ENCODE measurements at regions not wholly inside any gene's neighbourhood (a gene's known extent, or its start where the extent isn't known, plus 50 kb on each side); places are given as distances from the start of the nearest gene placed in this dataset.

DNA sequence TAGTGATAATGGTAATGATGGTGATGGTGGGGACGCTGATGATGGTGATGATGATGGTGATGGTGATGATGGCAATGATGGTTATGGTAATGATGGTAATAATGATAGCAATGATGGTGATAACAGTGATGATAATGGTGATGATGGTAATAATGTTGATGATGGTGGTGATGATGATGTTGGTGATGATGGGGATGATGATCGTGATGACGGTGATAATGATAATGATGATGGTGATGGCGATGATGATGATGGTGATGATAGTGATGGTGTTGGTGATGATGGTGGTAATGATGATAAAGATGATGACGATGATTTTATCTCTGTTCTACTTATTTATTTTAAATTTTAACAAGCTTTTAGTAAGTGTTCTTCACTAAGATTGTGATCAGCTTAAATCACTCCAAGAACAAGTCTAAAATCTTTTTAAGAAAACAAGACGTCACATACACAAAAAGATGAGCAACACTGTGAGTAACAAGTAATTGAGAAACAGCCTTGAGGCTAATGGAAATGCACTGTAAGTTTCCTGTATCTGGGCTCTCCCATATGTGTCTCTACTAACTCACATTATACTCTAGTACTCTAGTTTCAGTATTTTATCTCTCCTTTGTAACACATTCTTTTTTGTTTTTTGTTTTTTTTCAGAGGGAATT is 480.2 kb upstream of the PRKX start:
- H2AFZ ChIP-seq = no peak overlapping the region
- no peaks in the 10 kb centered on the region for H3K4me1 ChIP-seq
- H3K27me3 ChIP-seq (ENCODE audit: control insufficient read depth, insufficient read depth, low read length) = no peaks in the 10 kb centered on the region
- no peaks in the 10 kb centered on the region for H3K36me3 ChIP-seq (ENCODE audit: control insufficient read depth, insufficient read depth, low read length)
- no peak overlapping the region for H3K4me3 ChIP-seq (ENCODE audit: low read depth, low read length)
- no peak overlapping the region for H3K4me2 ChIP-seq (ENCODE audit: low read length)
- no peaks in the 10 kb centered on the region for H3K9me3 ChIP-seq (ENCODE audit: control insufficient read depth, low read length)
- no peaks in the 10 kb centered on the region for H3K79me2 ChIP-seq
- no peak overlapping the region for H3K9ac ChIP-seq
- H3K27ac ChIP-seq = no peak overlapping the region
- TF ChIP-seq, protein P1, sequence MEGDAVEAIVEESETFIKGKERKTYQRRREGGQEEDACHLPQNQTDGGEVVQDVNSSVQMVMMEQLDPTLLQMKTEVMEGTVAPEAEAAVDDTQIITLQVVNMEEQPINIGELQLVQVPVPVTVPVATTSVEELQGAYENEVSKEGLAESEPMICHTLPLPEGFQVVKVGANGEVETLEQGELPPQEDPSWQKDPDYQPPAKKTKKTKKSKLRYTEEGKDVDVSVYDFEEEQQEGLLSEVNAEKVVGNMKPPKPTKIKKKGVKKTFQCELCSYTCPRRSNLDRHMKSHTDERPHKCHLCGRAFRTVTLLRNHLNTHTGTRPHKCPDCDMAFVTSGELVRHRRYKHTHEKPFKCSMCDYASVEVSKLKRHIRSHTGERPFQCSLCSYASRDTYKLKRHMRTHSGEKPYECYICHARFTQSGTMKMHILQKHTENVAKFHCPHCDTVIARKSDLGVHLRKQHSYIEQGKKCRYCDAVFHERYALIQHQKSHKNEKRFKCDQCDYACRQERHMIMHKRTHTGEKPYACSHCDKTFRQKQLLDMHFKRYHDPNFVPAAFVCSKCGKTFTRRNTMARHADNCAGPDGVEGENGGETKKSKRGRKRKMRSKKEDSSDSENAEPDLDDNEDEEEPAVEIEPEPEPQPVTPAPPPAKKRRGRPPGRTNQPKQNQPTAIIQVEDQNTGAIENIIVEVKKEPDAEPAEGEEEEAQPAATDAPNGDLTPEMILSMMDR (IDR thresholded peaks at IDR 0.05) = no peak

GRCh38 chrX:4186331-4186730 is 472.9 kb upstream of the PRKX start:
- no peak overlapping the region for H3K27ac ChIP-seq
- TF ChIP-seq, protein P1 (IDR thresholded peaks at IDR 0.05) = no peak
- H3K36me3 ChIP-seq (ENCODE audit: control insufficient read depth, insufficient read depth, low read length) = no peaks in the 10 kb centered on the region

GRCh38 chrX:4185086-4185485 is 471.6 kb upstream of the PRKX start:
- H3K4me3 ChIP-seq (ENCODE audit: low read depth, low read length) = no peak overlapping the region
- H3K4me2 ChIP-seq (ENCODE audit: low read length) = no peak overlapping the region
- H3K36me3 ChIP-seq (ENCODE audit: control insufficient read depth, insufficient read depth, low read length) = no peaks in the 10 kb centered on the region
- TF ChIP-seq, protein P1 (IDR thresholded peaks at IDR 0.05) = no peak
- H2AFZ ChIP-seq = no peak overlapping the region
- no peaks in the 10 kb centered on the region for H3K27me3 ChIP-seq (ENCODE audit: control insufficient read depth, insufficient read depth, low read length)
- H3K9me3 ChIP-seq (ENCODE audit: control insufficient read depth, low read length) = no peaks in the 10 kb centered on the region
- H3K27ac ChIP-seq = no peak overlapping the region
- H3K79me2 ChIP-seq = no peaks in the 10 kb centered on the region
- no peak overlapping the region for H3K9ac ChIP-seq
- no peaks in the 10 kb centered on the region for H3K4me1 ChIP-seq

More at GRCh38 chrX:4186331-4186730, 472.9 kb upstream of the PRKX start:
- H3K9ac ChIP-seq = no peak overlapping the region
- H3K79me2 ChIP-seq = no peaks in the 10 kb centered on the region
- no peak overlapping the region for H2AFZ ChIP-seq
- H3K27me3 ChIP-seq (ENCODE audit: control insufficient read depth, insufficient read depth, low read length) = no peaks in the 10 kb centered on the region
- no peak overlapping the region for H3K4me3 ChIP-seq (ENCODE audit: low read depth, low read length)
- no peaks in the 10 kb centered on the region for H3K9me3 ChIP-seq (ENCODE audit: control insufficient read depth, low read length)
- H3K4me1 ChIP-seq = no peaks in the 10 kb centered on the region
- no peak overlapping the region for H3K4me2 ChIP-seq (ENCODE audit: low read length)

DNA sequence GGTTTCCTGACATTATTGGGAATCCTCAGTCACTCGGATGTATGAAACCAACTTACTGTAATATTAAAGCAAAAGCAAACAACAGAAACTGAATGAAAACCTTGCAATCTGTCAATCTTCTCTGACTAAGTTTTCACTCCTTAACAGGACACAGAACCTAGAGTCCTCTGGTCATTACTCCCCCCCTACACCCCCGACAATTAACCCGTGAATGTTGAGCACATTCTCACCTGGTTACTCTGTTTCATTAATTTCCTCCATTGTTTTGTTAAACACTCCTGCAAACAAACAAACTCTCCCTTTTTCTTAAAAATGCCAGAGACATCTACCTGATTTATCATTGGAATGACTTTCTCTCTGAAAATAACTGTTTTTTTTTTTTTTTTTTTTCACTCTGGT is 469.0 kb upstream of the PRKX start:
- Histone ChIP-seq H3K27ac (no peak overlapping the region), H2AFZ (no peak overlapping the region), H3K9me3 (ENCODE audit: control insufficient read depth, low read length) (no peaks in the 10 kb centered on the region), H3K36me3 (ENCODE audit: control insufficient read depth, insufficient read depth, low read length) (no peaks in the 10 kb centered on the region), H3K4me2 (ENCODE audit: low read length) (no peak overlapping the region), H3K4me1 (no peaks in the 10 kb centered on the region), H3K4me3 (ENCODE audit: low read depth, low read length) (no peak overlapping the region), H3K27me3 (ENCODE audit: control insufficient read depth, insufficient read depth, low read length) (no peaks in the 10 kb centered on the region), H3K9ac (no peak overlapping the region), H3K79me2 (no peaks in the 10 kb centered on the region)
- TF ChIP-seq, protein P1 (IDR thresholded peaks at IDR 0.05) = no peak

DNA sequence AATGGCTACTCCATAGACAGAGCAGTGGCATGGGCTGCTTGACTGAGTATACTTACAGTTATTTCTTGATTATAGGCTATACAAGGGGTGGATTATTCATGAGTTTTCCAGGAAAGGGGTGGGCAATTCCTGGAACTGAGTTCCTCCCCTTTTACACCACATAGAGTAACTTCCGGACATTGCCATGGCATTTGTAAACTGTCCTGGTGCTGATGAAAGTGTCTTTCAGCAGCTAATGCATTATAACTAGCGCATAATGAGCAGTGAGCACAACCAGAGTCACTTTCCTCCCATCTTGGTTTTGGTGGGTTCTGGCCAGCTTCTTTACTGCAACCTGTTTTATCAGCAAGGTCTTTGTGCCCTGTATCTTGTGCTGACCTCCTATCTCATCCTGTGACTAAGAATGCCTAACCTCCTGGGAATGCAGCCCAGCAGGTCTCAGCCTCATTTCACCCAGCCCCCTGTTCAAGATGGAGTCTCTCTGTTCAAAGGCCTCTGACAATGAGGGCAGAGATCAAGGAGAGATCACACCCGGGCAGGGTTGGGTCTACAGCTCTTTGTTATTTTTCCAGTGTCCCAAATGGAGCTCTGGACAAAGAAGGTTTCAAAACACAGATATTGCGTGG is 468.4 kb upstream of the PRKX start:
- H3K9me3 ChIP-seq (ENCODE audit: control insufficient read depth, low read length) = no peaks in the 10 kb centered on the region
- no peak overlapping the region for H3K4me3 ChIP-seq (ENCODE audit: low read depth, low read length)
- H3K36me3 ChIP-seq (ENCODE audit: control insufficient read depth, insufficient read depth, low read length) = no peaks in the 10 kb centered on the region
- H3K27ac ChIP-seq = no peak overlapping the region
- no peak overlapping the region for H3K9ac ChIP-seq
- H2AFZ ChIP-seq = no peak overlapping the region
- no peaks in the 10 kb centered on the region for H3K79me2 ChIP-seq
- no peak overlapping the region for H3K4me2 ChIP-seq (ENCODE audit: low read length)
- H3K27me3 ChIP-seq (ENCODE audit: control insufficient read depth, insufficient read depth, low read length) = no peaks in the 10 kb centered on the region
- no peaks in the 10 kb centered on the region for H3K4me1 ChIP-seq
- TF ChIP-seq, protein P1 (IDR thresholded peaks at IDR 0.05) = no peak

All from parathyroid adenoma (tissue), 2 donors.